Neural cell (in vitro differentiated cells): ENCODE measurements at regions not wholly inside any gene's neighbourhood (a gene's known extent, or its start where the extent isn't known, plus 50 kb on each side); places are given as distances from the start of the nearest gene placed in this dataset.

ENCODE experiments used
- CTCF ChIP-seq: fragments of 450-650 bp; IDR thresholded peaks from 2 replicates; pipeline ENCODE4 v1.5.1; 2014; ENCODE audit warnings: antibody characterized with exemption, mild to moderate bottlenecking, moderate library complexity; ENCODE audit not compliant: poor library complexity, severe bottlenecking
- EZH2 ChIP-seq: fragments of 200-600, 300-800 bp; shearing (Covaris generic), sonication (generic); IDR thresholded peaks from 2 replicates; pipeline ENCODE4 v1.6.1; 2014; ENCODE audit warnings: antibody characterized with exemption, low read length, borderline replicate concordance, mild to moderate bottlenecking; ENCODE audit not compliant: insufficient read depth, poor library complexity, severe bottlenecking
- POLR2AphosphoS5 ChIP-seq: IDR thresholded peaks from 2 replicates; pipeline ENCODE4 v1.6.1; 2012
- RAD21 ChIP-seq: fragments of 450-650 bp; conservative IDR thresholded peaks from 2 replicates; pipeline ENCODE4 v1.6.1; 2014; ENCODE audit warnings: antibody characterized with exemption, mild to moderate bottlenecking, moderate library complexity
- SMC3 ChIP-seq: fragments of 450-650 bp; conservative IDR thresholded peaks from 2 replicates; pipeline ENCODE4 v1.6.1; 2014; ENCODE audit warnings: antibody characterized with exemption, mild to moderate bottlenecking, moderate library complexity; ENCODE audit not compliant: poor library complexity
- TAF1 ChIP-seq: IDR thresholded peaks from 2 replicates; pipeline ENCODE4 v1.6.1; 2012; ENCODE audit warnings: low read depth
- TF ChIP-seq, protein P1 (sequence below): IDR thresholded peaks from 2 replicates; pipeline ENCODE4 v1.6.1; 2012; ENCODE audit warnings: borderline replicate concordance

DNA sequence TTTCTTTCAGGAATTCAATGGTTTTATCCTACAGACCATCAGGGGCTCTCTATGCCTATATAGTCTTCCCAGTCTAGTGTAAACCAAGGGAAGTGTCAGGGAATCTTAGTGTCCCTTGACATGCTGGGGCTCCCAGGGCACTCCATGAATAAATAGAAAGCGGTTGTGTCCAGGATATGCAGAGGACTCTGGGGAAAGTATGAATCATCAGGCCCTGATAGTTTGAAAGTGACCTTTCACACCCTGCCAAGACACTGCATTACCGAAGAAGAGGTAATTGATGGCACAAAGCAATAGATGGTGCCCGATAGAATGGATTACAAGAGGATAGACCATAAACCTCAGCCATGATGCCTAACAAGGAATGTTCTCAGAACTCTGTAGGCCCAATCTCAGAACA, 163.3 kb upstream of the DAPK1 start:
- TF ChIP-seq CTCF (no peak), EZH2 (no peak), TAF1 (no peak), POLR2AphosphoS5 (no peak), SMC3 (no peak), RAD21 (no peak)
- TF ChIP-seq, protein P1, sequence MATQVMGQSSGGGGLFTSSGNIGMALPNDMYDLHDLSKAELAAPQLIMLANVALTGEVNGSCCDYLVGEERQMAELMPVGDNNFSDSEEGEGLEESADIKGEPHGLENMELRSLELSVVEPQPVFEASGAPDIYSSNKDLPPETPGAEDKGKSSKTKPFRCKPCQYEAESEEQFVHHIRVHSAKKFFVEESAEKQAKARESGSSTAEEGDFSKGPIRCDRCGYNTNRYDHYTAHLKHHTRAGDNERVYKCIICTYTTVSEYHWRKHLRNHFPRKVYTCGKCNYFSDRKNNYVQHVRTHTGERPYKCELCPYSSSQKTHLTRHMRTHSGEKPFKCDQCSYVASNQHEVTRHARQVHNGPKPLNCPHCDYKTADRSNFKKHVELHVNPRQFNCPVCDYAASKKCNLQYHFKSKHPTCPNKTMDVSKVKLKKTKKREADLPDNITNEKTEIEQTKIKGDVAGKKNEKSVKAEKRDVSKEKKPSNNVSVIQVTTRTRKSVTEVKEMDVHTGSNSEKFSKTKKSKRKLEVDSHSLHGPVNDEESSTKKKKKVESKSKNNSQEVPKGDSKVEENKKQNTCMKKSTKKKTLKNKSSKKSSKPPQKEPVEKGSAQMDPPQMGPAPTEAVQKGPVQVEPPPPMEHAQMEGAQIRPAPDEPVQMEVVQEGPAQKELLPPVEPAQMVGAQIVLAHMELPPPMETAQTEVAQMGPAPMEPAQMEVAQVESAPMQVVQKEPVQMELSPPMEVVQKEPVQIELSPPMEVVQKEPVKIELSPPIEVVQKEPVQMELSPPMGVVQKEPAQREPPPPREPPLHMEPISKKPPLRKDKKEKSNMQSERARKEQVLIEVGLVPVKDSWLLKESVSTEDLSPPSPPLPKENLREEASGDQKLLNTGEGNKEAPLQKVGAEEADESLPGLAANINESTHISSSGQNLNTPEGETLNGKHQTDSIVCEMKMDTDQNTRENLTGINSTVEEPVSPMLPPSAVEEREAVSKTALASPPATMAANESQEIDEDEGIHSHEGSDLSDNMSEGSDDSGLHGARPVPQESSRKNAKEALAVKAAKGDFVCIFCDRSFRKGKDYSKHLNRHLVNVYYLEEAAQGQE = no peak
